Fibroblast of peridontal ligament (primary cell): ENCODE measurements at regions not wholly inside any gene's neighbourhood (a gene's known extent, or its start where the extent isn't known, plus 50 kb on each side); places are given as distances from the start of the nearest gene placed in this dataset.
"Not testable (repeated sequence)": the region's sequence is repeated elsewhere in the genome, so short reads cannot be mapped to it uniquely, and the experiment has no call there.

Experiments used
- DNase-seq: peaks from one replicate; pipeline ENCODE4 v3.0.0-alpha.2; 2010; ENCODE audit errors: extremely low read depth

- no peak for DNase-seq
Measured at GRCh38 chr6:85016726-85017125, 252.3 kb upstream of the TBX18 start.

GRCh38 chr6:85015396-85015990 lies 251.1 kb upstream of the TBX18 start:
- peak; percentile 44 for DNase-seq

DNA sequence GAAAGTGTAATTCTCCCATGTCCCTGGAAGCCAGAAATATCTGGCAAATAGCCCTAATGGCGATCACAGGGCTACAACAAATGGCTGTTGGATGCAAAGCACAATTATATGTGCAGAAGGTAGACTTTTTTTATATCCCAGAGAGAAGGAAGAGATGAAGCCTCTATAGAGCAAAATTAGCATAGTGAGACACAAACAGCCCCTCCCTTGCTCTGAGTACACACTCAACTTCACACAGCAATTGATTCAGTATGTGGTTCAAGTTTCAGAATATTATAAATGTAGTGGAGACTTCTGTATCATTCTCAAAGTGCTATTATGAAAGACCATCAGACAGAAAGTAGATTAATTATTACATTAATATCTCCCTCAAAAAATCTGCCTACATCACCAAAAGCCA lies 246.5 kb upstream of the TBX18 start:
- no peak for DNase-seq

DNA sequence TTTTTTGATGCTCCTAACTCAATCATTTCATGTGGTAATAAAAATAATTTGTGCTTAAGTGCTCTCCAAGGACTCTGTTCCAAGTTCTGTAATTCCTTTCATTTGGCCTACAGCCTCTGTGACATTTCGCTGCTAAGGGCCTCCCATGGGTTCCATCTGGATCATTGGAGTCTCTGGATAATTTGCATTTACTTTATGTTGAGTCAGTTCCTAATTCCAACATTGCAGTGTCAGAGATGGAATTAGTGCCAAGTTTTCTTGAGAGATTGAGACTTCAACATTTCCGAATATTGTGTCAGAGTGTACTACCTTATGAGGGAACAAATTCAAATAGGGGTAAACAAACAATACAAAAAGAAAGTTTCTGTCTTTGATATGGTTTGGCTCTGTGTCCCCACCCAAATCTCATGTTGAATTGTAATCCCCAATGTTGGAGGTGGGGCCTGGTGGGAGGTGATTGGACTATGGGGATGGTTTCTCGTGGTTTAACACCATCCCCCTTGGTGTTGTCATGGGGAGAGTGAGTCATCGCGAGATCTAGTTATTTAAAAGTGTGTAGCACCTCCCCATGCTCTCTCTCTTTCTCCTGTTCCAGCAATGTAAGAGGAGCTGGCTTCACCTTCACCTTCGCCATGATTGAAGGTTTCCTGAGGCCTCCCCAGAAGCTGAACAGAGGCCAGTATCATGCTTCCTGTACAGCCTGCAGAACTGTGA lies 244.1 kb upstream of the TBX18 start:
- peak; percentile 8 for DNase-seq

GRCh38 chr6:85006362-85006761 lies 242.0 kb upstream of the TBX18 start:
- no peak for DNase-seq

DNA sequence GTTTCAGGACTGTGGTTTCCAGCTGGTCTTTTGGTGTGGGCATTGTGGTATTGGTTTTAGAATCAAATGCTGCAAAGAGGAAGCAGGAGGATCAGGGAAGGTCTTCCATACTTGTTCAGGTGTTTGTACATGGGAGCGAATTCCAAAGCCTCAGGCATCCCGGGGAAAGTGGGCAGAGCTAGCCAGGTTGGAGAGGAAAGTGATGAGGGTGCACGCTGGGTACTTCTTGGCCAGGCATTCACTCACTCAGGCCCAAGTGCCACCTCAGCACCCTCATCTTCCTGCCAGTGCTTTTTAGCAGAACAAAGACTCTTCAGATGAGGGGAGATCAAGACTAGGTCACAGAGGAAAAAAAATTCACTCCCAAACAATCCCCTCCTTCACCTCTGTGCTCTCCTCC lies 241.1 kb upstream of the TBX18 start:
- DNase-seq: no peak

DNA sequence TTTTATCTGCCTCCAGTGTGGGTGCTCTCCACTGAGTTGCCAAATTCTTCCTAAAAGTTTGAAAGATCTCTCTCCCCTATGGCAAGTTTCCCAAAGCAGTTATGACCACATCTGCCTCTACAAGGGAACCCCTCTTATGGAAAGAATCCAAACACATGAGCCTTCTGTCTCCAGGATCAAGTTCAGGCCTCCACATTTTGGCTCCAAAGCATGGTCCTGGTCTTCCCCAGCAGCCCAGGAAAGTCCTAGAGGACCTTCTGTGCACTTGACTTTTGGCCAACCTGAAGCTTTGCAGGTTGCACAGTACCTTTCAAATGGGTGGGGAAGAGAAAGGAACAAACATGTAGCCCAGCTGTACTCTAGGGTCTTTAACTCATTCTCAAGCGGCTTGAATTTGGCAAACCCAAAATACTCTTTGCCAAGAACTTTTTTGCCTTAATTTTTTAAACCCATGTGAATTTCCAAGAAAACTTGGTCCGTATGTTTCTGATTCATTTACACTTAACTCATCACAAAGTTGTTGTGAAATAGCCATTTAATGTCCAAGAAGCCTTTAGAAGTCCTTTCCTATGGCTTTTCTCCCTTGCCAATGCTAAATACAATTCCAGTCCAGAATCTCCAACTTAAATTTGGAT lies 240.1 kb upstream of the TBX18 start:
- peak; percentile 5 for DNase-seq

DNA sequence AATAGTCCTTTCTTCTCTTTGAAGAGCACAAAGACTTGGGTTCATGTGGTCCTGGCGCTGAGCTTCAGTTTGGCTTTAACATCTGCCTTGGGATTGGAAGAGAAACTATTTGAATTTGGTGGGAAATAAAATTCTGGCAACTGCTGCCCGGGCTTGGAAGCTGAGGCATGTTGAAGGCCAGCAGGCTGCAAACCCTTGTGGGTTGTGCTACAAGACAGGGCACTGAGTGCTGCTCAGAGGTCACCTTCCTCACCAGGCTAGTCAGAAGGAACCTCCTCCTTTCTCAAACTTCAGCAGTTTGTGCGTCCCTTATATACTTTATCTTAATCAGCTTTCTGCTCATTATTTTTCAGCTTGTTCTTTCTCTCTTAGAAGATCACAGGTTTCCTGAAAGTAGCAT lies 238.4 kb upstream of the TBX18 start:
- DNase-seq: no peak

GRCh38 chr6:85000001-85000400 lies 235.6 kb upstream of the TBX18 start:
- no peak for DNase-seq

- no peak for DNase-seq
Measured at GRCh38 chr6:84998223-84998622, 233.8 kb upstream of the TBX18 start.

GRCh38 chr6:84988766-84989165 lies 224.4 kb upstream of the TBX18 start:
- not testable (repeated sequence) for DNase-seq

GRCh38 chr6:84985490-84985889 lies 221.1 kb upstream of the TBX18 start:
- not testable (repeated sequence) for DNase-seq

DNA sequence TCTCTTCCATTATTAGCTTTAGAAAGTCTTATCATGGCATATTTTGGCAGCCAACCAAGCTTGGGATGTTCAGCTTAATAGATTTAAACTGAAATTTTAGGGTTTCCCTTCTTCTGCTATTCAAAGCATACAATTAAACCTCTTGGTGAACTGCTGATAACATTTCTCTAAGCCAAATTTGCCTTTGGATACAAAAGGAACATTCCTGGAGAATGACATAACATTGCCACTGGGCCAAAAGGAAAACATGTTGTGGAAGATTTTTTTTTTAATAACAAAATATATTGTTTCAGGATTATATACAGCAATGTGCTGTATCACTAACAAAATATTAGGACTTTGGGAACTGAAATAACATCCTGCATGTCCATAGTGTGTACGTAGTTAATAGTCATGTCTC lies 215.1 kb upstream of the TBX18 start:
- peak; percentile 3 for DNase-seq

GRCh38 chr6:84977363-84977705 lies 212.9 kb upstream of the TBX18 start:
- no peak for DNase-seq

DNA sequence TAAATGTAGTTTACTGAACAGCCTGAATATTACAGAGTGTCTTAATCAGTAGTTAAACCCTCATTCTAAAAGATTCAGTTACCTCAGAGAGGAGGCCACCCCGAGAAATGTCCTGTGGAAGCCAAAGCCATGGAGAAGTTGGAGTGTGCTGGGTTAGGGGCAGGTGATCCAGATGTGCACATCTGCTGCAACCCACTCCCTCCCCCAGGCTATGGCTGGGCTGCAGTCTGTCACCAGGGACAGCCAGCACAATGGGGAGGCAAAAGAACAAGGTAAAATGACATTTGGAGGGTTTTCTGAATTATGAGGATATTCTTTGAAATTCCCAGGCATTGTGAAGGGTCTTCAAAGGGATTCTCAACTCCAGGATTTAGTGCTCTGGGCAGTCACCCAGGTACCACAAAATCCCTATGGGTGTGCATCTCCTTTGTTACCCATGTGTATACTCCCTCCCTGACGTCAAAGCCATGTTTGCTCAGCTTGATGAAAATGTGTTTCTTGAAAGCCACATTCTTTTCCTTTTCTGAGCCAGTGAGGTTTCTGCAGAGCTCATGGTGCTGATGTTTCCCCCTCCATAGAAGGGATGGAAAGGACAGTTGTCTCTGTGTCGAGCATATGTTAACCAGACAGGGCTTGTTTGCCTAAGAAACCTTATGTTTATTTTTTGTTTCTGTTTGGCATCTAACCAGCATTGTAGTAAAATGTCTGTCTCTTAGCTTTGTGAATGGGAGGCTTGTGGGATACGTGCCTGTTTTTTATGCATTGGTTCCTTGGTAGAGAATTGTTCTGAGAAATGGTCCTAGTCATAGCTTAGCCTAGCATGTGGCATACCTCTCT lies 212.3 kb upstream of the TBX18 start:
- DNase-seq: no peak

- DNase-seq: no peak
Measured at GRCh38 chr6:84975316-84975715, 210.9 kb upstream of the TBX18 start.

DNA sequence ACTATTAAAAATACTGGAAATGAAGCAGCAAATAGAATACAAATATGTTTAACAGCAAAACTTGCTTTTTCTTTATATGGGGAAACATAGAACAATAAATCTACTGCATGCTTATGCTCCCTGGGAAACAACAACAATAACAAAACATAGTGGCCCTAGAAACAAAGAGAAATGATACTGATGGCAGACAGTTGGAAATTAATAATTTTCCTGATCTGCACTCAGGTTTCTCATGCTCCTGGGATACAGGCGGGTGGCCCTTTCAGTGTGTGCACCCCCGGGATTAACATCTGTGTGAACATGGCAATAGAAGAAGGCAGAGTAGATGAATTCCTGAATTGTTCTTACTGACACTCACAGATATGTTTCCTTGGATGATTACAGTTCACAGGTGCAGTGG lies 209.2 kb upstream of the TBX18 start:
- DNase-seq: no peak

- DNase-seq: no peak
Measured at GRCh38 chr6:84967965-84968364, 203.6 kb upstream of the TBX18 start.

DNA sequence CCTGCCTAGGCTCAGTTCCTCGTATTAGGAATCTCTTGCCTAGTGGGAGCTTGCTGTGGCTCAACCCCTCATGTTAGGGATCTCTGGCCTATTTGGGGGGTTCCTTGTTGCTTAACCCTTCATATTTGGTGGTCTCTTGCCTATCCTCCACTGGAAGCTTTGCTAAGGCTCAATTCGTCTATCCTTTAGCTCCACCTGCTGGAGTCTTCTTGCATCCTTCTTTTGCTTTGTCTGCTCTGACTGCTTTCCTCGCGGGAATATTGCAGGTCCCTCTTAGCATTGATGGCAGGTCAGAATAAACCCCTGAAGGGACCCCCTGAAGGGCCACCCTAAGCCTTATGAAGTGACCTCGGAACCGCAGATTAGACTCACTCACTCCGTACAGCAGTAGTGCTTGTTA lies 203.0 kb upstream of the TBX18 start:
- peak; percentile 27 for DNase-seq

DNA sequence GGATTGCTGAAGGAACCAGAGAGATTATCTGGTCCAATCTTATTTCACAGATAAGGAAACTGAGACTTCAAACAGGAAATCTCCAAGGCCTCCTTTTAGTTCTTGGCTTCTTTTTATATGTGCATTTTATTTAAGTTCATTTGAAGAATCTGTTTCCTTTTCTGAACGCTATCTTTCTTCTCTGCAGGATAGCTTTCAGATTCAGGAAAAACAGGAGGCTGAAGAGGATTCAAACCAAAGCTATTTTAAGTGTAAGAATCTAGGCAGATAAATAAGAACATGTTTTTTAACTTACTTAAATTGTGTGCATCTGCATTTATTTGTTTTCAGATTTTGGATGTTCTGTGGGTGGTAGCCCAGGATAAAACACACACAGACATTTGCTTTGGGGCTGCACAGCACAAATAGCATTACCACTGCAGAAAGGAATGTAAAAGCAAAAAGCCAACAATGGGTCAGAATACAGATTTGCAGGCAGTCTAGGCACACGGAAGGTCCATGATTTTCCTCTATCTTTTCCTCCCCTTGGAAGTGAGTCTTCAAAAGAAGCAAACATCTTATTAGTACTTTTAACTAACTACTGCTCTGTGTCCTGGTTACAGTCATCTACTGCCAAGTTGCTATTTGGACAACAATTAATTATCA lies 188.8 kb upstream of the TBX18 start:
- no peak for DNase-seq

GRCh38 chr6:84944926-84945325 lies 180.5 kb upstream of the TBX18 start:
- DNase-seq: not testable (repeated sequence)

DNA sequence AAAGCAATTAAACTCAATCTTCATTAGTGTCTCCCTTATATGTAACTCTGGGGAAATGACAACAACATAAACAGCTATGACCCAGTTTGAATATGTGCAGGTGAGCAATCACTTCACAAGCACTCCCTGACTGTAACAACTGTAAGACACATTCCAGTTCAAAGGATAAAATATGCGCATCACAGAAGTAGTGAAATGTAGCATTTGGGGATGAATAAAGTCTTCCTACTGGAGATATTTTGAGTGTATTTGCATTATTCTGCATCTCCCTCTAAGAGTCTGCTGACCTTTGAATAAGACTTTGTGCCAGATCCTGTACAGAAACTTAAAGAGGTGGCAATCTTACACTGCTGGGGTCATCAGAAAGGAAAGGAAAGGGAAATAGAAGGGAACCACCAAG lies 179.5 kb upstream of the TBX18 start:
- no peak for DNase-seq
